ENCODE measurements at regions not wholly inside any gene's neighbourhood (a gene's known extent, or its start where the extent isn't known, plus 50 kb on each side); places are given as distances from the start of the nearest gene placed in this dataset.
A peak's percentile ranks its signal among the peaks of the same experiment; 100 is the strongest.

DNA sequence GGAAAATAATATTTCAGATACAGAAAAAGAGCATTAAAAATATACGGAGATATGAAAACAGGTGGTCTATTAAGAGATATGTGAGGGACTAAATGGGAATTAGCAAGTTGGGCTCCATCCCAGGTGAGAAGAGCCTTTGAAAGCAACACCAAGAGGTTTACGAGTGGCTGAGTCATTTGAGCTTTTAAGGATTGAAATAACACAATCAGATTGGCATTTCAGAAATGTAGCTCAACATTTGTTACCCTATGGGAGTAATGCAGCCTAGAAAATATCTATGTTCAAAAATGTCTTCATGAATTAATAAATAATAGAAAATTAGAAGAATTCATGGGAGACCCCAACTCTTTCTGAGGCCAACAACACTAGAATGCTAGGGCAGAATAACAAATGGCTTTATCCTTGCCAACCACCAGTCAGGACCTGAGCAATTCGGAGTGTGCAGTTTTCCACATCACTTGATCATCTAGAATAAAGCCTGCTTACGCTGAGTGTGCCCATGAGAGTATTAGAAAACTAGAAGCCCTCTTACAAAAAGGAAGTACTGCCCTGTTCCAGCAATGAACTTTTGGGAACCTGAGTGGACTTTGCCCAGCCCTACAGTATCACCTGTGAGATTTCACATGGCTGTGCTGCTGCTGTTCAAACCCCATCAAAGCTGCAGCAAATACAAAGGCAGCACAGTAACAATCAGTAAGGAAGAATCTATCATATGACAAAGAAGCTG lies 538.0 kb upstream of the CAMK1G start:
- peak; percentile 23 for DNase-seq

DNA sequence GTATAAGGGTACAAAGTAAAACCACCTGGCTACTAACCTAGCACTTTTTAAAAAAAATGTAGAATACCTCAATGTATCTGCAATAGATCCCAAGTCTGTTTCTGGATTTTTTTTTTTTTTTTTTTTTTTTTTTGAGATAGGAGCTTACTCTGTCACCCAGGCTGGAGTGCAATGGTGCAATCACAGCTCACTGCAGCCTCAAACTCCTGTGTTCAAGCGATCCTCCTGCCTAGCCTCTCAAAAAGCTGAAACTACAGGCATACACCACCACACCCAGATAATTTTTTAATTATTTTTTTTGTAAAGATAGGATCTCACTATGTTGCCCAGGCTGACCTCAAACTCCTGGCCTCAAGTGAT lies 537.5 kb upstream of the CAMK1G start:
- DNase-seq = no peak

DNA sequence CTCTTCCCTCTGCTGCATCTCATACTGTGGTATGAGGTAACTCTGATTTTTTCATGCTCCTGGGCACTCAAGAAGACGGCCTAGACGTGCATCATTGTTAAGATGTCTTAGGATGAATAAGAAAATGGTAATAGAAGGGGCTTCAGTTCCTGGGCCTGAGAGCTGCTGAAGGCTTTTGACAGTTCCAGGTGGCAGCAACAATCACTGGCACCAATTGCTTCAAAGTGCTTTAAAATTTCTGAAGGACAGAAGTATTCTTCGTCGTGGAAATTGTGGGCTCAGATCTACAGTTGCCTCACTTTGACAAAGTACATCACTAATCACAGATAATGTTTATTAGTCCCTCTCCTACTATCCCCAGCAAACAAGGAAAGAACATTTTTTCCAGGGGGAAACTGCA lies 536.6 kb upstream of the CAMK1G start:
- DNase-seq = no peak

DNA sequence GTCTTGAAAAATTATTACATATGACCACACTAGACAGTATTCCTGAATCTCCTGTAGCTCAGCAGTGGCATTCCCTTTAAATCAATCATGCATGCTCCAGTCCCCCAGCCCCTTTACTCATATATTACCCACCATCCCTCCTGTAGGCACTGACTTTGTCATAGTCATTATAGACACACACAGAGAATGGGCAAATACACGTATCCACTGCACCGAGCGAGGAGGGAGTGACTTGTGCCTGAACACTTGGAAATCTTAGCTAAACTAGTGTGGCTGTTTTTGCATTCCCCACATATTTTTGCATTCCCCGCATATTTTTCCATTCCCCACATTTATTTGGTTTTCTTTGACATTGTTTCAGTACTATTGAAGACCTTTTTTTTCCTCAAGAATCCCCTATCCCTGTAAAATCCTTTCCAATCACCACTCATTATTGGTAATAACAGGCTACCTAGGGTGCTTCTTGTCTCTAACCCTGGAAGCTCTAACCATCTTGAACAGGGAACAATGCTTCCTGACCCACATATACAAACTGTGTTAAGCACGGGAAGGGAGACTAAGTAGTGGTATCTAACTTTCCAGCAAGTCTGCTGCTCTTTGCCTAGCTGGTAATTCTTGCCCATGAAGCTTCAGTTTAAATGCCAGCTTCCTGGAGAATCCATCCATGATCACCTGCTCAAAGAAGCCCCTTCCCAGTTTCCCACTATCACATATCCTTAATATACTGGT lies 534.4 kb upstream of the CAMK1G start:
- no peak for DNase-seq

DNA sequence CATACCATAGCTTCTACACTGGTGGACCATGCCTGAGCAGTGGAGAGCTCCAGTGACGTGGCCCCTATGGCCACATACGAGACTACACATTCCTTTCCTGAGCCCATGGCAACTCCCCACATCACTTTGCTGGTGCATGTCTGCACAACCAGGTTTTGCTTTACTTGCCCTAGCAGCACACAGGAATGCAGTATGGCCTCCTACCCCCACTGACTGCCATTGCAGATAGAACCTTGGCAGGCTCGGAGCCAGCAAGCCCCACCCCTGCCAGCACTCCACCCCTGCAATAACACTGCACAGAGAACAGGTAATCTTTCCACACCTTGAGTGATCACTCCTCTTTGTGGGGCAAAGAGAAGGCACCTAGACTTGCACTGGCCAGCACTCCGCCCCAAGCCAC lies 531.9 kb upstream of the CAMK1G start:
- DNase-seq = no peak

DNA sequence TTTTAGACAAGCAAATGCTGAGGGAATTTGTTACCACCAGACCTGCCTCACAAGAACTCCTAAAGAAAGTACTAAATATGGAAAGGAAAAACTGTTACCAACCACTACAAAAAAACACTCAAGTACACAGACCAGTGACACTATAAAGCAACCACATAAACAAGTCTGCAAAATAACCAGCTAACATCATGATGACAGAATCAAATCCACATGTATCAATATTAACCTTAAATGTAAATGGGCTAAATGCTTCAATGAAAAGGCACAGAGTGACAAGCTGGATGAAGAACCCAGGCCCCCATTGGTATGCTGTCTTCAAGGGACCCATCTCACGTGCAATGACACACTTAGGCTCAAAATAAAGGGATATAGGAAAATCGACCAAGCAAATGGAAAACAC lies 529.9 kb upstream of the CAMK1G start:
- DNase-seq = no peak

DNA sequence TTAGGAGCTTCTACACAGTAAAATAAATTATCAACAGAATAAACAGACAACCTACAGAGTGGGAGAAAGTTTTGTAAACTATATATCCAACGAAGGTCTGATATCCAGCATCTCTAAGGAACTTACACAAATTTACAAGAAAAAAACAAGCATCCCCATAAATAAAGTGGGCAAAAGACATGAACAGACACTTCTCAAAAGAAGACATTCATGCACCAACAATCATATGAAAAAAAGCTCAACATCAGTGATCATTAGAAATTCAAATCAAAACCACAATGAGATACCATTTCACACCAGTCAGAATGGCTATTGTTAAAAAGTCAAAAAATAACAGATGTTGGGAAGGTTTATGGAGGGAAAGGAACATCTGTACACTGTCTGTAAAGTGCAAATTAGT lies 526.4 kb upstream of the CAMK1G start:
- no peak for DNase-seq

DNA sequence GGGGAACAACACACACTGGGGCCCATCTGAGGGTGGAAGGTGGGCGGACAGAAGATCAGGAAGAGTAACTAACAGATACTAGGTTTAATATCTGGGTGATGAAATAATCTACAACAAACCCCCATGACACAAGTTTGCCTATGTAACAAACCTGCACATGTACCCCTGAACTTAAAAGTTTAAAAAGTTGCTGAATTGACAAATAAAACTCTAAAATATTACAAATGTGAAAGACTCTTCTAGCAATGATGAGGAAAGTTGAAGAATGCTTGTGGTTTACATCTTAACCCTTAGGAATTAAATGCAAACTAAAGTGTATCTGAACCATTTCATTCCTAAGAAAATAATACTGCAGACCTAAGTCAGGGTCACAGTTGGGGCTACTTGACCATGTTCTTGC lies 525.6 kb upstream of the CAMK1G start:
- DNase-seq = no peak

DNA sequence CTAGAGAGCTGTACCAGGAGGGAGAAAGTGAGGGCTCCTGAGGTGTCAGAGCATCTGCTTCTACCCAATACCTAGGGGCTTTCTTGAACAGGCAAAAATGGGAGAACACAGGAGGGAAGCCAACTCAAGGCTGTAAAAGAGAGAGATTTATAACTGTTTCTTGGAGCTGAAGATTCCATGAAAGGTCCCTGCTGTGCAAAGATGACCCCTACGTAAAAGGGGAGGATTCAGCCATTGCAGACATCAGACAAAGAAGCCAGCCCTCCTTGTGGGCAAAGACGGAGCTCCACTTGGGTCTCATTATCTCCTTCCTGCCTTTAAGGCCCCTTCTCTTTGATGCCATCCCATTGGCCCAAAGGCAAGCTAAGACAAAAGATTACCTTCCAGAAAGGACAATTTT lies 524.1 kb upstream of the CAMK1G start:
- no peak for DNase-seq

DNA sequence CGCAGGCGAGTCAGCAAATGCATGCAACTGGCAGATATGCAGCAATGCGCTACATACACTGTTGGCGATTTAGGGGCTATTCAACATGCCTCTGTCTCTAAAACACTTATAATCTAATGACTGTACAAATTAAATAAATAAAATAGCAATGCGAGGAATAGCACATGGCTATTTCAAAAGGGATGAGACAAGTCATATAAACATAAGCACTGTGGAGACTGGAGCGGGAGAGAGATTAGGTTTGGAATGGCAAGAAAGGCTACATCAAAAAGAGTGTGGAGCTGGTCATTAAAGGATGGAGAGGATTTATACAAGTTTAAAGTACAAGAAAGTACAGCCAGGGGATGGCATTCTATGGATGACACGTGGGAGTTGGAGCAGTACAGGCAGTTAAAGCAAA lies 523.5 kb upstream of the CAMK1G start:
- no peak for DNase-seq

DNA sequence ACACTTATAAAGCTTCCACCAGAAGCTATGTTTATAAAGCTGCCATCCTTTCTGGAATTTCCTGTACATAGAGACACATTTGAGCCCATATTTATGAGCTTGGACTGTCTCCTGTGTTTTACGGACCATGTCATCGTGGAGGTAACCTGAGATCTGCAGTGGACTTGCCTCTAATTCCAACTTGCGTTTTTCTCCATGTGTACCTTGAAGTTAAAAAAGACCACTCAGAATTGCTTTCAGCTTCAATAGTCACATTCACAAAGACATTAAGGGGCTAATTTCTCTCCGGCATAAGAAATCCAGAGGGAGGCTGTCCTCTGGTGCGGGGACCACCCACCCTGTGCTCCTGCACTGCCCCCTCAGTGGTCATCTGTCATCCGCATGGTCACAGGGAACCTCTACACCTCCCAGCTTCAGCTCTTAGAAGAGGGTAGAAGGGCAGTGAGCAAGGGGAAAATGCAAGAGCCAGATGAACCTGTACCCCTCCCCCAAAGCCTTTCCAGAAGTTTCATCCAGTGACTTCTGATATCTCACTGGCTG lies 521.4 kb upstream of the CAMK1G start:
- DNase-seq = no peak

DNA sequence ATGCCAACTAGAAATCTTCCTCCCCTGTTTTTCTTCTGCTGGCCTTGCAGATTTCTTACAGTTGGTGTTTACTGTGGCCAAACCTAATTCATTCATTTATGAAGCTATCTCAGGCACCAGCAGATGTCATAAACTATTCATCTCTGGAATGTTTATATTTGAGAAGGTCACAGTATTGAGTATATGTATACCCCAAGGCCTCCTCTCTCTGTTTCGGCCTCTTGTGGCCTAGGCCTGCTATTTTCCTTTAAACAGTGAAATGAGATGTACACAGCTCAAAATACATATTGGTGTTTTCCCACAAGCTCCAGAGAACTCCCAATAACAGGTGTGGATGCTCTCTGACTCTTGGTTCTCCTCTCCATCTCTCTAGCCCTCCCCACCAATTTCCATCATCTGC lies 520.7 kb upstream of the CAMK1G start:
- no peak for DNase-seq

DNA sequence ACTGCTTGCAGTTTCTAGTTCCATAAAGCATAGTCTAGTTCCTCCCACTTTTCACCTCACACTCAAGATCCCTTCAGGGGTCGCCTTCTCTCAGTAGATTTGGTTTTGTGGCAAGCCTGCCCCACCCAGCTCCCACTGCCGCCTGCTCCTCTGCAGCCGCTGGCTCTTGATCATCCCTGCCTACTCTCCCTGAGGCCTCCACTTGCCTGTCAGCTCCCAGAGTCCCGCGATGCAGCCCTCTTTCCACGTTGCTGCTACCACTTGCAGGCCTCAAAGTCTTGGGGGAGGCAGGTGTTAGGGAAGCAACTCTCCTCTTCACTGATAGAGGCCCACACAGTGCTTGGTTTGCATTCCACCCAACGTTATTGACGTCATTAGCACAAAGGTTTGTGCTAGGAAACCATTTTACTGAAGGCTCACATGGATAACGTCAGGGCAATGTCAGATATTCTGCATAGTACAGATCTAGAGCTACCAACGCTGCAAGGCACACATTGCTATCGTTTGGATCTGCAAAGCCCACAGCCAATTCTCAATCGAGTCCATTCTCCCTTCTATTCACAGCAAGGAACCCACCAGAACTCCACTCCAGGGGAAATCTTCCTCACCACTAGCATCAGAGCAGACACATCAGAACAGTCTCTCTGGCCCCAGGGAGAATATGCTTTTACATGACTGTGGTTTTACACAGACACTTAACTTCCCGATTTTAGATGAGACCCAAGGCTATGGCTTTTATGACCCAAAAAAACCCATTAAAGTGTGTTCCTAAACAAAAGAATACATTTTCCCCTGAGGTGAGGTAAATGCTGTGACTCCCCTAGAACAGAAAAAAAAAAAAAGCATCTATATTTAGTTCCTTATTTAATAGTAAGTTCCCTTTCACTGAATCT lies 519.5 kb upstream of the CAMK1G start:
- no peak for DNase-seq

DNA sequence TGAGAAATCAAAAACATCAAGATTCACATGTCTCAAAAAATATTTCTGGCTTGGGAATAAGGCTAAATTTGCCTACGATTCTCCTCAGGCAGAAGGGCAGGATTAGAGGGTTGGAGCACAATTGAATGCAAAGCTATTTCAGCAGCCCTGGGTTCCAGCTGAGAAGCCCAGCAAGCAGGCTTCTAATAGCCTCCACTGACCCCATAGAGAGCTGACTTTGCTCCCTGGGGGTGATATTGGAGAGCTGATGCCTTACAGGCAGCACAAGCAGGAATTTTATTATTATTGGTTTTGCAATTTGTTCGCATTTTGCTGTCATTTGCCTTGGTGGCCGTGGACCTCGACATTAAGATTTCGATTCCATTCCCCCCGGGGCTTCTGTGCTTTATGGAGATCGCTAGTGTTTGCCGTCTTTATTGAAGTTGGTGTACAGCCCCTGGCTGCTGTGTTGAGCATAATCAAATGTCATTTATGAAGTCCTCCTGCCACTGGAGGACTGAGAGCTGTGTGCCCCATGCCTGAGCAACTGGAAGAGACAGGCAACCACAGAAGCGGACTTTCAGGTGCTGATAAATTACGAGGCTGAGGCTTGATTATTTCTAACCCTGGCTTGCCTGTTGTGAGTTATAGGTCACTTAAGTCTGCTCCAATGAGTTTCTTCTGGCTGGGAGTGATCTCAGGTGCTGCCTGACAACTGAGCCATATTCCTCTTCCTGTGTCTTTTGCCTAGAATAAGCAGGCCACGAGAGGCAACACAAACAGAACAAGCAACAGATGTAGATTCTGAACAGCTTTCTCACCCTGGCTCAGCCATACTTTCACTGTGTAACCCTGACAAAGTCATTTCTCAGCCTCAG lies 518.4 kb upstream of the CAMK1G start:
- no peak for DNase-seq

DNA sequence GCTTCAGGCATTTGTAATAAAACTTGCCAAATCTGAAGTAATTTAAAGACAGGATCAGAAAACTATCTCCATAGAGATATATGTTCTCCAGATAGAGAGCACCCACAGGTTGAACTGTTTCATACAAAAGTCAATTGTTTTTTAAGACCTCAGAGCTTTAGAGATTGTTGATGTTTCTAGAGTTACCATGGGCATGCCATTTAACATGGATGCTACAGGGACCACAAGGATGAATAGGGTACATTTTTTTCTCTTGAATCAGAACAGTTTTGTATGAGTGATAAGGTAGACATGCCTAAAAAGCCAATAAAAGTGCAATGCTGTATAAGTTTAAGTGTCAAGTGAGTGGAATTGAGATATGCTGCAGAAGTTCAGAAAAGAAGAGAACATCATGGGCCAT lies 511.0 kb upstream of the CAMK1G start:
- no peak for DNase-seq

DNA sequence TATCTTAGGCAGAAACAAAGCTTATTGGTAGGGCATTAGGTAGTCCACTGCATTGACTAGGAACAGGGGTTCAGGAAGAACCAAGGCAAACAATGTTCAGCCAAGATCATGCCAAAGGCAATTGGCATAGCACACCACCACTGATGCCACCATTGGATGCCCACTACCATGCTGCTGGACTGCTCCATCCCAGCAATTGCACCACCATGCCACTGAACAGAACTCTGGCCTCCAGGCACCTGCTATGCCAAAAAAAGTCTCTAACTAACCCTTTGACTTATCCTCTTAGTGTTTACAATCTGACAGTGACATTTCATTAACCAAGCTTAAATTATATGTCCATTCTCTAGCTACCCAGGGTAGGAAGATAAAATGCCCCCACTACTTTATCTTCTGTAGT lies 509.6 kb upstream of the CAMK1G start:
- no peak for DNase-seq

DNA sequence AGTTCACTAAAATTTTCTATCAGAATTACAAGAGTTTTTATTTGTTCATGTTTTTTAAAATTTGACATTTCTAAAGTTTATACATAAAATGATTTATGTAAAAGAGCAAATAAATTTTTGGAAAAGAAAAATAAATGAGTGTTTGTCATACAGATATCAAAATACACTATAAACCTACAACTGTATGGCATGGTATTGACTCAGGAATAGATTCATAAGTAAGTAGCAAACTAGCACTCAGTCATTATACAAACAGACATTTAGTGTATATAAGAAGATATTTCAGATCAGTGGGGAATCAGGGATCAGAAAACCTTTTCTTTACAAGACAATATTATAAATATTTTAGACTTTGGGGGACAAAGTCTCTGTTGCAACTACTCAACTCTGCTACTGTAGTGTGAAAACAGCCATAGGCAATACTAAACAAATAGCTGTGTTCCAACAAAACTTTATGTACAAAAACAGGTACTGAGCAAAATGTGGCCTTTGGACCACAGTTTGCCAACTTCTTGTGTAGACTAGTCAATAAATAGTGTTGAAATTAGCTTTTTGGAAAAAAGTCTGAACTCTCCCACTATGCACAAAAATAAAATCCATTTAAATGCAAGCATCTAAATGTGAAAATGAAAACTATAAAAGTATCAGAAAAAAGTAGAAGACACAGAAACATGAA lies 508.8 kb upstream of the CAMK1G start:
- DNase-seq = no peak

DNA sequence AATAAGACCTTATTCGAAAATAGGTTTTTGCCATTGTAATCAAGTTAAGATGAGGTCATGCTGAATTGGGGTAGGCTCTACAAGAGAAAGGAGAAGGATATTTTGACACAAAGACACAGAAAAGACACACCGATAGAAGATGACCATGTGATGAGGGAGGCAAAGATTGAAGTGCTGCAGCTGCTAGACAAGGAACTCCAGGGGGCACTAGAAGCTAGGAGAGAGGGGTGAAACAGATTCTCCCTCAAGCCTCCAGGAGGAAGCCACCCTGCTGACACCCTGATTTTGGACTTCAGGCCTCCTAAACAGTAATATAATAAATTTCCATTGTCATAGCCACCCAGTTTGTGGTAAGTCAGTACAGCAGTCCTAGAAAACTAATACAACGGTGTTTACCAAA lies 506.8 kb upstream of the CAMK1G start:
- no peak for DNase-seq

DNA sequence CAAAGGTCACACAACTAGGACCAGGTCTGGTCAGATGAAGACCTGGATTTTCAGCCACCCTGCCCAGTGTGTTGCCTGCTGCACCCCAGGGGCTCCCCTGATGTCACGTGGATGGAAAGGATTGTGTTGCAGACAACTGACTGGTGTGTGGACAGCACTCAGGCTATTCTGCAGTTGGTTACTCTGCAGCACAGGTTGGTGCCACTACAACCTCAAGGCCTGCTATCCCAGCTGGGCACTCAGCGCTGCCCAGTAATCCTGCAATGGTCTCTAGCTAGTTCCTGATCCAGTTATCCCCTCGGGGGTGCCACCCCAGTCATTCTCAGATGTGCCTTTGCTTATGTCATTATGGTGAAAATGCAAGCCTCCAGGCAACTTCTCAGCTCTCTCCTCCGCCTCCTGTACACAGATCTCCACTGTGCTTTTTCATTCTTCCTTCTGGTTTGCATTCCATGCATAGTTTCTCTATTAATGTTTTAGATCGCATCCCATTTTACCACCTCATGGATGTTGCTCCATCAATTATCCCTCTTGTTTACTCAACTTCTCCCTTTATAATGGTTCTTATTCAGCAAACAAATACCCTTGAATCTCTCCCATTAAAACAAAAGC lies 503.2 kb upstream of the CAMK1G start:
- no peak for DNase-seq

DNA sequence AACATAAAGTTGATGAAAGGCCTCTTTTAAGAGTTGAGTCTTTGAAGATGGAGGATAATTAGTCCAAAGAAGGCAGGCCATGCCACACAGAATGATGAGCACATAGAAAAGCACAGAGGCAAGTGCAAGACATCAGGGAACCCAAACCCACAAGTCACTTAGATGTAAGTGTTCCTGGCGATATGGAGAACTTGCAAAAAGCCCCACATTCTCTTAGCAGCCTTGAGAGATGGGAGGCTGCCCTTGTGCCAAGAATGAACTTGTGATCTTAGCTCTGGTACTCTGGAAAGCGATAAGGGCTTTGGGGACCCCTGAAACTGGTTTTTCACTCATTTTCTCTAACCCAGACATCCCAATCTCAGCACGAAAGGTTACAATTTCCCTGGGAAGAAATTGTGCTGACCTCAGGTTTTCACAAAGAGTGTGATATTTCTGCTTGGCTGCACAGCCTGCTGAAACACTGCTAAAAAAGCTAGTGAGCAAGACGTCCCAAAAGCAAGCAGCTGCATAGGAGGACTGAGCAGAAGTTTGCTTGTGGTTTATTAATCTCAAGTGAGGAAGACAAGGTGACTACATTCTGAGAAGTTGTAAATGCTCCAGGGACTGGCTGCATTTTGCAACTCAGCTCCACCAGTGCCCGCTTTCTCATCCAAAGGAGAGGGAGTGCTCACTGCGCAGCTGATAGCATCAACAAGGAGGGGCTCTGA lies 496.9 kb upstream of the CAMK1G start:
- no peak for DNase-seq

DNA sequence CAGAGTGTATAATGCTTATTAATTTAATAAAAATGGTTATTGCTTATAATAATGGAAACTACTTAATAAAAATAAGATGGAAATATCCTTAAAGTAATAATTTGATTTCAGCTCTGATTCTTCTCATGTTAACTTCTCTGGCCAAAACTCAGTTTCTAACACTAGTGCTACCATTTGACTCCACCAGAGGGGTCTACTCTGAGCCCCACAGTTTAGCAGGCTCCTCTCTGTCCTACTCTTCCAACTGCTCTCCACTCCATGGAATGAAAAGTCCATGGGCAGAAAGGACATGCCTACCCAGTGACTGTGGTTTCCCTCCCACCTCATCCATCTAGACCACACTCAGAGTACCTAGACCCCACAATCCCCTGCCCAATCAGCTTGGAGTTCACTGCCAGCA lies 489.1 kb upstream of the CAMK1G start:
- DNase-seq = no peak
